Nephron (organoid): ENCODE measurements at regions not wholly inside any gene's neighbourhood (a gene's known extent, or its start where the extent isn't known, plus 50 kb on each side); places are given as distances from the start of the nearest gene placed in this dataset.
"Not testable (repeated sequence)": the region's sequence is repeated elsewhere in the genome, so short reads cannot be mapped to it uniquely, and the experiment has no call there.

ENCODE experiments used
- H3K27ac Mint-ChIP-seq, 3 experiments: 2 replicates each; pipeline ENCODE4 v1.8.0; 2020; ENCODE audit warnings: mixed read lengths in 3 of 3, mild to moderate bottlenecking in 2 of 3, moderate library complexity in 1 of 3
- H3K27me3 Mint-ChIP-seq: 2 replicates; pipeline ENCODE4 v1.8.0; 2021; ENCODE audit warnings: low read depth, mild to moderate bottlenecking, moderate library complexity, mixed read lengths
- H3K36me3 Mint-ChIP-seq: 2 replicates; pipeline ENCODE4 v1.8.0; 2020; ENCODE audit warnings: low read depth, mixed read lengths
- H3K4me1 Mint-ChIP-seq: 2 replicates; pipeline ENCODE4 v1.8.0; 2020; ENCODE audit warnings: mixed read lengths
- H3K4me3 Mint-ChIP-seq, 3 experiments: 2 replicates each; pipeline ENCODE4 v1.8.0; 2020; ENCODE audit warnings: mild to moderate bottlenecking in 3 of 3, mixed read lengths in 3 of 3, moderate library complexity in 2 of 3
- H3K9me3 Mint-ChIP-seq: 2 replicates; pipeline ENCODE4 v1.8.0; 2020; ENCODE audit warnings: mixed read lengths
- TF ChIP-seq, protein P1 (sequence below), 3 experiments: fragments of 200-600 bp; sonication (generic); IDR thresholded peaks; one replicate each; pipeline ENCODE4 v1.5.0; 2021; ENCODE audit warnings: antibody characterized with exemption in 3 of 3; ENCODE audit not compliant: unreplicated experiment in 3 of 3

- Mint-ChIP-seq H3K27me3 (peaks cover under 1% of the 10 kb centered on the region), H3K4me1 (no peaks in the 10 kb centered on the region), H3K9me3 (peaks cover 13% of the 10 kb centered on the region), H3K36me3 (no peaks in the 10 kb centered on the region), H3K4me3 (no peak overlapping the region), H3K27ac (no peak overlapping the region)
- TF ChIP-seq, protein P1, sequence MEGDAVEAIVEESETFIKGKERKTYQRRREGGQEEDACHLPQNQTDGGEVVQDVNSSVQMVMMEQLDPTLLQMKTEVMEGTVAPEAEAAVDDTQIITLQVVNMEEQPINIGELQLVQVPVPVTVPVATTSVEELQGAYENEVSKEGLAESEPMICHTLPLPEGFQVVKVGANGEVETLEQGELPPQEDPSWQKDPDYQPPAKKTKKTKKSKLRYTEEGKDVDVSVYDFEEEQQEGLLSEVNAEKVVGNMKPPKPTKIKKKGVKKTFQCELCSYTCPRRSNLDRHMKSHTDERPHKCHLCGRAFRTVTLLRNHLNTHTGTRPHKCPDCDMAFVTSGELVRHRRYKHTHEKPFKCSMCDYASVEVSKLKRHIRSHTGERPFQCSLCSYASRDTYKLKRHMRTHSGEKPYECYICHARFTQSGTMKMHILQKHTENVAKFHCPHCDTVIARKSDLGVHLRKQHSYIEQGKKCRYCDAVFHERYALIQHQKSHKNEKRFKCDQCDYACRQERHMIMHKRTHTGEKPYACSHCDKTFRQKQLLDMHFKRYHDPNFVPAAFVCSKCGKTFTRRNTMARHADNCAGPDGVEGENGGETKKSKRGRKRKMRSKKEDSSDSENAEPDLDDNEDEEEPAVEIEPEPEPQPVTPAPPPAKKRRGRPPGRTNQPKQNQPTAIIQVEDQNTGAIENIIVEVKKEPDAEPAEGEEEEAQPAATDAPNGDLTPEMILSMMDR (IDR thresholded peaks at IDR 0.05; ENCODE audit: unreplicated experiment in 3 of 3), result no peak
These were observed 154.5 kb downstream of the MSN start for GRCh38 chrX:65821721-65822496.

DNA sequence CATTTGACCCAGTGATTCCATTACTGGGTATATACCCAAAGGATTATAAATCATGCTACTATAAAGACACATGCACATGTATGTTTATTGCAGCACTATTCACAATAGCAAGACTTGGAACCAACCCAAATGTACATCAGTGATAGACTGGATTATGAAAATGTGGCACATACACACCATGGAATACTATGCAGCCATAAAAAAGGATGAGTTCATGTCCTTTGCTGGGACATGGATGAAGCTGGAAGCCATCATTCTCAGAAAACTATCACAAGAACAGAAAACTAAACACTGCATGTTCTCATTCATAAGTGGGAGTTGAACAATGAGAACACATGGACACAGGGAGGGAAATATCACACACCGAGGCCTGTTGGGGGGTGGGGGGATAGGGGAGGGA lies 152.5 kb downstream of the MSN start:
- H3K4me1 Mint-ChIP-seq, H3K27ac Mint-ChIP-seq, H3K27me3 Mint-ChIP-seq, H3K4me3 Mint-ChIP-seq, H3K36me3 Mint-ChIP-seq: not testable (repeated sequence)
- peaks cover 13% of the 10 kb centered on the region for H3K9me3 Mint-ChIP-seq

DNA sequence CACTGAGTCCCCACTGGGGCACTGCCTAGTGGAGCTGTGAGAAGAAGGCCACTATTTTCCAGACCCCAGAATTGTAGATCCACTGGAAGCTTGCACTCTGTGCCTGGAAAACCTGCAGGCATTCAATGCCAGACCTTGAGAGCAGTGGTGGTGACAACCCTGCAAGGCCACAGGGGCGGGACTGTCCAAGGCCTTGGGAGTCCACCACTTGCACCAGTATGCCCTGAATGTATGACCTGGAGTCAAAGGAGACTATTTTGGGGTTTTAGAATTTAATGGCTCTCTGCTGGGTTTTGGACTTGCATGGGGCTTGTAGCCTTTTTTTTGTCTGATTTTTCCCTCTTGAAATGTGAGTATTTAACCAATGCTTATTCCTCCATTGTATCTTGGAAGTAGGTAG lies 145.8 kb downstream of the MSN start:
- Mint-ChIP-seq H3K4me1 (no peaks in the 10 kb centered on the region), H3K36me3 (no peaks in the 10 kb centered on the region), H3K27ac (no peak overlapping the region), H3K4me3 (no peak overlapping the region), H3K9me3 (peaks cover 18% of the 10 kb centered on the region), H3K27me3 (peaks cover 5% of the 10 kb centered on the region)
- TF ChIP-seq, protein P1 (IDR thresholded peaks at IDR 0.05; ENCODE audit: unreplicated experiment in 3 of 3), result no peak

- H3K4me1 Mint-ChIP-seq, result no peaks in the 10 kb centered on the region
These were observed 144.2 kb downstream of the MSN start for GRCh38 chrX:65811558-65812228.

More at GRCh38 chrX:65811558-65812228, 144.2 kb downstream of the MSN start:
- no peak overlapping the region for H3K27ac Mint-ChIP-seq
- no peaks in the 10 kb centered on the region for H3K36me3 Mint-ChIP-seq
- H3K9me3 Mint-ChIP-seq, result peaks cover 18% of the 10 kb centered on the region
- peaks cover 2% of the 10 kb centered on the region for H3K27me3 Mint-ChIP-seq
- TF ChIP-seq, protein P1 (IDR thresholded peaks at IDR 0.05; ENCODE audit: unreplicated experiment in 3 of 3), result no peak
- H3K4me3 Mint-ChIP-seq, result no peak overlapping the region
